Smooth muscle cell (in vitro differentiated cells): ENCODE measurements at regions not wholly inside any gene's neighbourhood (a gene's known extent, or its start where the extent isn't known, plus 50 kb on each side); places are given as distances from the start of the nearest gene placed in this dataset.

ENCODE experiments used
- DNase-seq: peaks from one replicate; lab custom pipeline; 2025; ENCODE audit not compliant: unreplicated experiment; lab: John Stamatoyannopoulos, UW
- H2AFZ ChIP-seq: fragments of 200-600 bp; sonication (generic); 2 replicates; pipeline ENCODE4 v1.6.0; 2016; ENCODE audit warnings: antibody characterized with exemption, low read depth, mild to moderate bottlenecking
- H3F3A ChIP-seq: fragments of 200-600 bp; sonication (generic); 2 replicates; pipeline ENCODE4 v1.6.0; 2017; ENCODE audit warnings: antibody characterized with exemption, low read depth
- H3K27ac ChIP-seq: fragments of 200-600 bp; sonication (generic); 2 replicates; pipeline ENCODE4 v1.5.1; 2016; ENCODE audit warnings: low read depth, mild to moderate bottlenecking
- H3K27me3 ChIP-seq: fragments of 200-600 bp; sonication (generic); 2 replicates; pipeline ENCODE4 v1.6.1; 2016; ENCODE audit warnings: low read depth, mild to moderate bottlenecking
- H3K36me3 ChIP-seq: fragments of 200-600 bp; sonication (generic); 2 replicates; pipeline ENCODE4 v1.5.1; 2016; ENCODE audit warnings: low read depth
- H3K4me1 ChIP-seq: fragments of 200-600 bp; sonication (generic); 2 replicates; pipeline ENCODE4 v1.5.1; 2016; ENCODE audit warnings: low read depth
- H3K4me2 ChIP-seq: fragments of 200-600 bp; sonication (generic); 2 replicates; pipeline ENCODE4 v1.6.0; 2016; ENCODE audit warnings: mild to moderate bottlenecking
- H3K4me3 ChIP-seq: fragments of 200-600 bp; sonication (generic); 2 replicates; pipeline ENCODE4 v1.5.1; 2016; ENCODE audit warnings: mild to moderate bottlenecking
- H3K79me2 ChIP-seq: fragments of 200-600 bp; sonication (generic); 2 replicates; pipeline ENCODE4 v1.6.0; 2016; ENCODE audit warnings: low read depth, mild to moderate bottlenecking
- H3K9ac ChIP-seq: fragments of 200-600 bp; sonication (generic); 2 replicates; pipeline ENCODE4 v1.6.0; 2016; ENCODE audit warnings: low read depth
- H3K9me3 ChIP-seq: fragments of 200-600 bp; sonication (generic); replicated peaks from 2 replicates; pipeline ENCODE4 v1.5.1; 2016; ENCODE audit warnings: low read depth
- H4K20me1 ChIP-seq: fragments of 200-600 bp; sonication (generic); 2 replicates; pipeline ENCODE4 v1.6.0; 2016; ENCODE audit warnings: low read depth
- WGBS: methylation state at CpG from one replicate; pipeline ENCODE4 v1.1.7; 2016; ENCODE audit warnings: low lambda C conversion rate; 5-methylcytosine and 5-hydroxymethylcytosine counted together
- TF ChIP-seq, protein P1 (sequence below): fragments of 200-600 bp; sonication (generic); IDR thresholded peaks from 2 replicates; pipeline ENCODE4 v1.5.1; 2017; ENCODE audit warnings: borderline replicate concordance, mild to moderate bottlenecking, antibody characterized with exemption; ENCODE audit not compliant: insufficient read depth, poor library complexity, severe bottlenecking

DNA sequence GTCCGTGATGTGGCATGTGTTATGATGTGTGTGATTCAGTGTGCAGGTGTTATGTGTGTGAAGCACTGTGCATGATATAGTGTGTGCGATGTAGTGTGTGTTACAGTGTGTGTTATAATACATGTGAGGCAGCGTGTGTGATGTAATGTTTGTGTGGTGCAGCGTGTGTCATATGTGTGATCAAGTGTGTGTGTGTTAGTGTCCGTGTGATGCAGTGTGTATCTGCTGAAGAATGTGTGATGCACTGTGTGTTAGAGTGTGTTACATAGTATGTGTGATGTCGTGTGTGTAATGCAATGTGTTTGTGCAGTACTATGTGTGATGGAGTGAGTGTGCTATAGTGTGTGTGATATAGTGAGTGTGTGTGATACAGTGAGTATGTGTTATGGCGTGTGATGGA, 182.8 kb upstream of the SOX11 start:
- Histone ChIP-seq H3K4me3 (no peak overlapping the region), H3K36me3 (no peaks in the 10 kb centered on the region), H3K27me3 (no peaks in the 10 kb centered on the region), H3K79me2 (no peaks in the 10 kb centered on the region), H3F3A (no peaks in the 10 kb centered on the region), H3K27ac (no peak overlapping the region), H3K9me3 (no peaks in the 10 kb centered on the region), H2AFZ (no peak overlapping the region), H4K20me1 (no peaks in the 10 kb centered on the region), H3K4me2 (no peak overlapping the region), H3K9ac (no peak overlapping the region), H3K4me1 (peaks cover 6% of the 10 kb centered on the region)
- 96% methylated on average over 7 of the region's 7 CpGs for WGBS
- no peak for DNase-seq
- TF ChIP-seq, protein P1, sequence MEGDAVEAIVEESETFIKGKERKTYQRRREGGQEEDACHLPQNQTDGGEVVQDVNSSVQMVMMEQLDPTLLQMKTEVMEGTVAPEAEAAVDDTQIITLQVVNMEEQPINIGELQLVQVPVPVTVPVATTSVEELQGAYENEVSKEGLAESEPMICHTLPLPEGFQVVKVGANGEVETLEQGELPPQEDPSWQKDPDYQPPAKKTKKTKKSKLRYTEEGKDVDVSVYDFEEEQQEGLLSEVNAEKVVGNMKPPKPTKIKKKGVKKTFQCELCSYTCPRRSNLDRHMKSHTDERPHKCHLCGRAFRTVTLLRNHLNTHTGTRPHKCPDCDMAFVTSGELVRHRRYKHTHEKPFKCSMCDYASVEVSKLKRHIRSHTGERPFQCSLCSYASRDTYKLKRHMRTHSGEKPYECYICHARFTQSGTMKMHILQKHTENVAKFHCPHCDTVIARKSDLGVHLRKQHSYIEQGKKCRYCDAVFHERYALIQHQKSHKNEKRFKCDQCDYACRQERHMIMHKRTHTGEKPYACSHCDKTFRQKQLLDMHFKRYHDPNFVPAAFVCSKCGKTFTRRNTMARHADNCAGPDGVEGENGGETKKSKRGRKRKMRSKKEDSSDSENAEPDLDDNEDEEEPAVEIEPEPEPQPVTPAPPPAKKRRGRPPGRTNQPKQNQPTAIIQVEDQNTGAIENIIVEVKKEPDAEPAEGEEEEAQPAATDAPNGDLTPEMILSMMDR = no peak

DNA sequence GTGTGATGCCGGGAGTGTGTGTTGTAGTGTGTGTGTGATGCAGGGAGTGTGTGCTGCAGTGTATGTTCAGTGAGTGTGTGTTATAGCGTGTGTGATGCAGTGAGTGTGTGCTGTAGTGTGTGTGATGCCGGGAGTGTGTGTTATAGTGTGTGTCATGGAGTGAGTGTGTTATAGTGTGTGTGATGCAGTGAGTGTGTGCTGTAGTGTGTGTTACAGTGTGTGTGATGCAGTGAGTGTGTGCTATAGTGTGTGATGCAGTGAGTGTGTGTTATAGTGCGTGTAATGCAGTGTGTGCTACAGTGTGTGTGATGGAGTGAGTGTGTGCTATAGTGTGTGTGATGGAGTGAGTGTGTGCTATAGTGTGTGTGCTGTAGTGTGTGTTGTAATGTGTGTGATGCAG, 182.1 kb upstream of the SOX11 start:
- no peak overlapping the region for H3K4me3 ChIP-seq
- H4K20me1 ChIP-seq = no peaks in the 10 kb centered on the region

DNA sequence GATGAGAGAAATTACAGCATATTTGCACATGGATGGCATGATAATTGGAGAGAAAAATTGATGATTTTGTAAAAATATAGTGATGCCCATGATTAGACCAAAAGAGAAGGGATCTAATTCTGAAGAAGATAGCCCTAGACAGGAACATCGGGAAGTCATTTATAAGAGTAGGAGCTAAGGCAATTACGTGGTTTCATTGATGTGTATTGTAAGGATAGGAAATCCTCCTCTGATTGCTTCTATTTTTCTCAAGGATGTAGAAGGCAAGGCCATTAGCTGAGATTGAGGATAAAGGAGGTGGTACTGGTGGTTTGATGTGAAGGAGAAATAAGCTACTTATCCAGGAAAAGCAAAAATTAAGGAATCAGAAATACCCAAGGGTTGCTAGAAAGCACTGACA, 176.5 kb upstream of the SOX11 start:
- peaks cover 3% of the 10 kb centered on the region for H3F3A ChIP-seq
- H3K4me2 ChIP-seq = no peak overlapping the region
- no peak overlapping the region for H3K4me3 ChIP-seq
- no peak for DNase-seq
- H3K27me3 ChIP-seq = no peaks in the 10 kb centered on the region
- no peaks in the 10 kb centered on the region for H3K9me3 ChIP-seq
- no peak overlapping the region for H3K27ac ChIP-seq
- H3K79me2 ChIP-seq = no peaks in the 10 kb centered on the region
- no peak overlapping the region for H2AFZ ChIP-seq
- peaks cover 3% of the 10 kb centered on the region for H3K4me1 ChIP-seq
- no peak overlapping the region for H3K9ac ChIP-seq
- TF ChIP-seq, protein P1 = no peak
- no peaks in the 10 kb centered on the region for H4K20me1 ChIP-seq
- no peaks in the 10 kb centered on the region for H3K36me3 ChIP-seq
- whole genome bisulfite sequencing = 94% methylated on average over 2 of the region's 2 CpGs

More for the DNA sequence above, 182.1 kb upstream of the SOX11 start:
- H3K9ac ChIP-seq = no peak overlapping the region
- H3F3A ChIP-seq = no peaks in the 10 kb centered on the region
- H2AFZ ChIP-seq = no peak overlapping the region
- H3K9me3 ChIP-seq = no peaks in the 10 kb centered on the region
- WGBS = 100% methylated on average over 4 of the region's 4 CpGs
- no peaks in the 10 kb centered on the region for H3K27me3 ChIP-seq
- H3K79me2 ChIP-seq = no peaks in the 10 kb centered on the region
- H3K36me3 ChIP-seq = no peaks in the 10 kb centered on the region
- no peak for DNase-seq
- peaks cover 6% of the 10 kb centered on the region for H3K4me1 ChIP-seq
- no peak overlapping the region for H3K27ac ChIP-seq
- H3K4me2 ChIP-seq = no peak overlapping the region
- TF ChIP-seq, protein P1 = no peak

DNA sequence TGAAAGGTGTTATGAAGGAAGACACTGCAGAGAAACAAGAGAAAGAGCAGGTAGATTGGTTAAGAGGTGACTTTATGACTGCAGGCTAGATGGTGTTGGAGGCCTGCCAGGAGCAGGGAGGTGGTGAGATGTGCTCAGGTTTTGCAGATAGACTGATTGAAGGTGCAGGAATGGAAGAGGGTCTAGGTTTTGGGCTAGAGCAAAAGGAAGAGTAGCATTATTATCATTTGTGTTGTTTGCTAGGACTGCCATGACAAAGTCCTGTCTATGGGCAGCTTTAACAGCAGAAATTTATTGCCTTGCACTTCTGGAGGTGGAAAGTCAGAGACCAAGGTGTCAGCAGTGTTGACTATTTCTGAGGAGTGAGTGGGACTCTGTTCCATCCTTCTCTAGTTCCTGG, 172.9 kb upstream of the SOX11 start:
- DNase-seq = no peak
- H3F3A ChIP-seq = peaks cover 3% of the 10 kb centered on the region
- H3K9me3 ChIP-seq = no peaks in the 10 kb centered on the region
- no peak overlapping the region for H3K9ac ChIP-seq
- no peak overlapping the region for H3K4me3 ChIP-seq
- no peaks in the 10 kb centered on the region for H3K36me3 ChIP-seq
- no peak overlapping the region for H3K27ac ChIP-seq
- H3K4me2 ChIP-seq = no peak overlapping the region
- H2AFZ ChIP-seq = no peak overlapping the region
- no peaks in the 10 kb centered on the region for H3K27me3 ChIP-seq
- peaks cover 3% of the 10 kb centered on the region for H3K4me1 ChIP-seq
- TF ChIP-seq, protein P1 = no peak
- H4K20me1 ChIP-seq = no peaks in the 10 kb centered on the region
- no peaks in the 10 kb centered on the region for H3K79me2 ChIP-seq
